ENCODE measurements at regions not wholly inside any gene's neighbourhood (a gene's known extent, or its start where the extent isn't known, plus 50 kb on each side); places are given as distances from the start of the nearest gene placed in this dataset.
A peak's percentile ranks its signal among the peaks of the same experiment; 100 is the strongest.

DNA sequence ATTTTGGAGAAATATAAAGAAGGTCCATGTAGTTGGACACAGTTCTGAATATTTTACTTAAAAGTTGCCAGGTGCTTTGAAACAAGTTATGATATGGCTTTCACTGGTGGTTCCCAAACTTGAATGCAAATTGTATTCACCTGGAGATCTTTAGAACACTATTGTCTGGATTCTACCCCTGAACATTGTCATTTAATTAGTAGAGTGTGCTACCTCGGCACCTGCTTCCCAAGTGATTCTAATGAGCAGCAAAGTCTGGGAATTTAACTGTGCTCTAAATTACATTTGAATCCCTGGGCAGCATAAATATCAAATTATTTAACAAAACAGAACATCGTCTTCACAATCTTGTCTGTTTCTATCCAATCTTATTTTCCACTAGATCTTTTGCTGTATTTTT is 2483.3 kb downstream of the PCDH9 start:
- H3K4me3 ChIP-seq (ENCODE audit: low read depth, low read length): no peak overlapping the region
- TF ChIP-seq, protein P1, sequence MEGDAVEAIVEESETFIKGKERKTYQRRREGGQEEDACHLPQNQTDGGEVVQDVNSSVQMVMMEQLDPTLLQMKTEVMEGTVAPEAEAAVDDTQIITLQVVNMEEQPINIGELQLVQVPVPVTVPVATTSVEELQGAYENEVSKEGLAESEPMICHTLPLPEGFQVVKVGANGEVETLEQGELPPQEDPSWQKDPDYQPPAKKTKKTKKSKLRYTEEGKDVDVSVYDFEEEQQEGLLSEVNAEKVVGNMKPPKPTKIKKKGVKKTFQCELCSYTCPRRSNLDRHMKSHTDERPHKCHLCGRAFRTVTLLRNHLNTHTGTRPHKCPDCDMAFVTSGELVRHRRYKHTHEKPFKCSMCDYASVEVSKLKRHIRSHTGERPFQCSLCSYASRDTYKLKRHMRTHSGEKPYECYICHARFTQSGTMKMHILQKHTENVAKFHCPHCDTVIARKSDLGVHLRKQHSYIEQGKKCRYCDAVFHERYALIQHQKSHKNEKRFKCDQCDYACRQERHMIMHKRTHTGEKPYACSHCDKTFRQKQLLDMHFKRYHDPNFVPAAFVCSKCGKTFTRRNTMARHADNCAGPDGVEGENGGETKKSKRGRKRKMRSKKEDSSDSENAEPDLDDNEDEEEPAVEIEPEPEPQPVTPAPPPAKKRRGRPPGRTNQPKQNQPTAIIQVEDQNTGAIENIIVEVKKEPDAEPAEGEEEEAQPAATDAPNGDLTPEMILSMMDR (IDR thresholded peaks at IDR 0.05; ENCODE audit: insufficient read depth, low read depth, low read length, missing control alignments): no peak
- DNase-seq (ENCODE audit: low read depth): no peak

DNA sequence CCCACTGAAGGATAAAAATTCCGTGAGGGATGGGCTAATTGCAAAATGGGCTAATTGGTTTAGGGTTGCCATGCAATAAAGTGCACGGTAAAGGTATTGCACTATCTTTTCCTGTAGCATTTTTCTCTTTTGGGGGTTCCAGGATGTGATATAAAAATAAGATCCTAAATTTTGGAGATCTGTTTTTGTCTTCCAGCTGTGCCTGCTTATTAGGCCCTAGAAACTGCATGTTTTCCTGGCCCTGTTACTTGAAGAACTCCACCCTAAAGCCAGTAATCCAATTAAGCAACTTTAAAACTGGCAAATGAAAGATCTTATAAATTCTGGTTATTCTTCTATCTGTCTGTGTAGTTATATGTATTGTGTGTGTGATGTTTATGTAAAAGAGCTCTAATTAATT is 2489.6 kb downstream of the PCDH9 start:
- TF ChIP-seq, protein P1 (IDR thresholded peaks at IDR 0.05; ENCODE audit: insufficient read depth, low read depth, low read length, missing control alignments): no peak

DNA sequence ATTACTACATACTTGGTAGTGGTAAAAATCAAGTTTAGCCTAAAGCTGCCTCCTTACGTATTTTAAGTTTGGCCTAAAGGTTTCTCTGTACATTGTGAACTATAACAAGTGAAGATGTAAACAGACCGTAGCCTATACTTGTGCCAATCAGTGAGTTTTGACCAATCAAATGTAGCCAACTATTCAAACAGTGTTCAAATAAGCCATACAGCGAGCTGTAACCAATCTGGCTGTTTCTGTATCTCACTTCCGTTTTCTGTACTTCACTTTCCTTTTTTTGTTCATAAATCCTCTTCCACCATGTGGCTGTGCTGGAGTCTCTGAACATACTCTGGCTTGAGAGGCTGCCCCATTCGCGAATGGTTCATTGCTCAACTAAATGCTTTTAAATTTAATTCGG is 2504.6 kb downstream of the PCDH9 start:
- TF ChIP-seq, protein P1 (IDR thresholded peaks at IDR 0.05; ENCODE audit: insufficient read depth, low read depth, low read length, missing control alignments): no peak
- H3K4me3 ChIP-seq (ENCODE audit: low read depth, low read length): no peak overlapping the region
- DNase-seq (ENCODE audit: low read depth): peak; percentile 6

More for the DNA sequence above, 2489.6 kb downstream of the PCDH9 start:
- DNase-seq (ENCODE audit: low read depth): no peak
- no peak overlapping the region for H3K4me3 ChIP-seq (ENCODE audit: low read depth, low read length)

DNA sequence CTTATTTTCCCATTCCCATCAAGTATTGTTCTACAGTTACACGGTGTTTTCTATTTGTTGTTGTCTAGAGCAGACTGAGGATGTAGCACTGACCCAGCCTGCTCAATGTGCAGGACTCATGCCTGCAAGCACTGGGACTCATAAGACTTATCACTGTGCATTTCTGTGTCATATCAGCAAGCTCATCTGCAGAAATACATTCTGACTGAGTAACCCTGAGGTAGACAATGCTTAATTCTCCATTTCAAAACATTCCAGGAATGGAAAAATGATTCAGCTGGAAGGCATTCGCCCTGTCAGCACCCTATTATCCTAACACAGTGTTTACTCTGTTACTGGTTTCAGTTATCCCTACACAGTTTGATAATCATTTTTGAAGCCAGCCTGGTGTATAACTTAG is 2506.4 kb downstream of the PCDH9 start:
- H3K4me3 ChIP-seq (ENCODE audit: low read depth, low read length): no peak overlapping the region
- no peak for DNase-seq (ENCODE audit: low read depth)
- TF ChIP-seq, protein P1 (IDR thresholded peaks at IDR 0.05; ENCODE audit: insufficient read depth, low read depth, low read length, missing control alignments): no peak

DNA sequence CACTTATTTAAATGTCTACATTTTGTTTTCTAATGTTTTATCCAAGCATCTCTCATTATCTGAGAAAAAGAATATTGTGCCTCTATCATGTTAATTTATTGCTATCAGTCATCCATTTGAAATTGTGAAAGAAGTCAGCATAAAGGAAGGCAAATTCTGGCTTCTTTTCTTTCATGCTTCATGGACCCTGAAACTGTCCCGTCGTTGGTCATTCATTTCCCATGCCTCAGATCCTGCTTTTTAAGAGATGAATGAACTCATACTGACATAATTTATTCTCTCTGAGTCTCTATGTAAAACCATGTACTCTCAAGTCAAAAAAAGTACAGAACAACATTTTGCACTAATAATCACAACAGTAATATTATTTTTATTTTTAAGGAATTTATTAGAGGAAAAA is 2512.0 kb downstream of the PCDH9 start:
- TF ChIP-seq, protein P1 (IDR thresholded peaks at IDR 0.05; ENCODE audit: insufficient read depth, low read depth, low read length, missing control alignments): no peak
- no peak for DNase-seq (ENCODE audit: low read depth)
- no peak overlapping the region for H3K4me3 ChIP-seq (ENCODE audit: low read depth, low read length)

DNA sequence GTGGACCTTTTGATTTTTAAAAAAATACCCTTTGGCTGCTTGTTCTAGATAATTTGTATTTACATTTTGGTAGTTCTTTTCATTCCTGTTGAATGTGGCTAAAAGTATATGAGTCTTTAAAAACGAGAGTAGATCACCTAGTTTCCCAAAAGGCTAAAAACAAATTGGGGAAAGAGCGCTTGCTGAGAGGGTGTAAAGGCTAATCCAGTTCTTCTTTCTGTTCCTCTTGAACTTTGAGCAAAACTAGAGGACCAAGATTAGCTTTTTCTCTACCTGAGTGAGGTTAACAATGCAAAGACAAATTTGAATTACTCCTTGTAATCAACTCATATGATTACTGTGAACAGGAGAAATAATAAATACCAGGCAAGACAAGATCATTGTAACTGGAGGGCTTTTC is 2513.2 kb downstream of the PCDH9 start:
- no peak overlapping the region for H3K4me3 ChIP-seq (ENCODE audit: low read depth, low read length)
- no peak for DNase-seq (ENCODE audit: low read depth)
- TF ChIP-seq, protein P1 (IDR thresholded peaks at IDR 0.05; ENCODE audit: insufficient read depth, low read depth, low read length, missing control alignments): no peak

DNA sequence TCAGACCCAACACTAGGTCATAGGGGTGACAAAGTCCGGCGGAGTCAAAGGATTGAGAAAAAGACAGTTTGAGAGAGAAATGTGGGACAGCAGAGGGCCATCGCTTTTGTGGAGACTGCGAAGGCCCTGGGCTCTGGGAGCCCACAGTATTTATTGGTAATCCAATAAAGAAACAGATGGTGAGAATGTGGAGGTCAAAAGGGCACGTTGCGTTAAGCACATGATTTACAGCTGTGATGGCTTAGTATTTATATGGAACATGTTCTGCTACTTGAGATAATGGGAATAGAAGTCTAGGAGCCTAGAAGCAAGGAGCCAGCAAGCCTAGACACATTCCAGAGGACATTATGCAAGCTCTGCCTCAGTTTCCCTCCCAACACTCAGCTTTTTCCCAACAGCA is 2521.1 kb downstream of the PCDH9 start:
- DNase-seq (ENCODE audit: low read depth): no peak
- H3K4me3 ChIP-seq (ENCODE audit: low read depth, low read length): no peak overlapping the region
- TF ChIP-seq, protein P1 (IDR thresholded peaks at IDR 0.05; ENCODE audit: insufficient read depth, low read depth, low read length, missing control alignments): no peak
